ENCODE measurements at regions not wholly inside any gene's neighbourhood (a gene's known extent, or its start where the extent isn't known, plus 50 kb on each side); places are given as distances from the start of the nearest gene placed in this dataset.

GRCh38 chrX:126064901-126065541 lies 101.1 kb downstream of the DCAF12L2 start:
- DNase-seq (ENCODE audit: low read depth in 4 of 4, low spot score in 2 of 4), result no peak

- no peak for DNase-seq (ENCODE audit: low read depth in 4 of 4, low spot score in 2 of 4)
Observed at GRCh38 chrX:126065901-126066660, 100.0 kb downstream of the DCAF12L2 start.

Data from left renal cortex interstitium (tissue), 4 donors.